ENCODE measurements at regions not wholly inside any gene's neighbourhood (a gene's known extent, or its start where the extent isn't known, plus 50 kb on each side); places are given as distances from the start of the nearest gene placed in this dataset.

DNA sequence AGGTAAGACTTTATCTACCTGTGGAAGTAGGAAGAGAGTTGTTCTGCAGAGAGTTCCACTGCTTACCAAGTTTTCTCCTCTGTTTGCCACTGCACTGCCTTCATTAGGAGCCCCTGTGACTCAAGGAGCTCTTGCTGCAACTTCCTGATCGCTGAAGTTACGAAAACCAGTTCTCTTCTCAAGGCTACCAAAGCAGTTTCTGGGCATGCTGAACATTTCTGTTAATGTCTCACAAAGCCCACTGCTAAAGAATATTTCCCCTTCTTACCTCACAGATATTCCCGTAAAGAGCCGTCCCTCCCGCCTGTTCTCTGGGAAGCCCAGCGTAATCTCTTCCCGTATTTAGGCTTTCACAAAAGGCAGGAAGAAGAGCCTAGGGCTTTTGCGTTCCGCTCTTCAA, 82.6 kb upstream of the OXGR1 start:
- H3K4me3 ChIP-seq (ENCODE audit: low read depth in 2 of 2, low read length in 1 of 2) = no peak overlapping the region
- no peak overlapping the region for H2AFZ ChIP-seq (ENCODE audit: low read depth)
- TF ChIP-seq, protein P1, sequence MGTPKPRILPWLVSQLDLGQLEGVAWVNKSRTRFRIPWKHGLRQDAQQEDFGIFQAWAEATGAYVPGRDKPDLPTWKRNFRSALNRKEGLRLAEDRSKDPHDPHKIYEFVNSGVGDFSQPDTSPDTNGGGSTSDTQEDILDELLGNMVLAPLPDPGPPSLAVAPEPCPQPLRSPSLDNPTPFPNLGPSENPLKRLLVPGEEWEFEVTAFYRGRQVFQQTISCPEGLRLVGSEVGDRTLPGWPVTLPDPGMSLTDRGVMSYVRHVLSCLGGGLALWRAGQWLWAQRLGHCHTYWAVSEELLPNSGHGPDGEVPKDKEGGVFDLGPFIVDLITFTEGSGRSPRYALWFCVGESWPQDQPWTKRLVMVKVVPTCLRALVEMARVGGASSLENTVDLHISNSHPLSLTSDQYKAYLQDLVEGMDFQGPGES (IDR thresholded peaks at IDR 0.05; ENCODE audit: low read depth, low read length) = no peak
- TF ChIP-seq EP300 (IDR thresholded peaks at IDR 0.05; ENCODE audit: borderline replicate concordance in 1 of 2, low read depth in 1 of 2, low read length in 1 of 2) (no peak), EZH2phosphoT487 (IDR thresholded peaks at IDR 0.05; ENCODE audit: borderline replicate concordance, low read depth) (no peak), GATA2 (CRISPR knock-in tag; IDR thresholded peaks at IDR 0.05) (no peak)
- TF ChIP-seq, protein P2, sequence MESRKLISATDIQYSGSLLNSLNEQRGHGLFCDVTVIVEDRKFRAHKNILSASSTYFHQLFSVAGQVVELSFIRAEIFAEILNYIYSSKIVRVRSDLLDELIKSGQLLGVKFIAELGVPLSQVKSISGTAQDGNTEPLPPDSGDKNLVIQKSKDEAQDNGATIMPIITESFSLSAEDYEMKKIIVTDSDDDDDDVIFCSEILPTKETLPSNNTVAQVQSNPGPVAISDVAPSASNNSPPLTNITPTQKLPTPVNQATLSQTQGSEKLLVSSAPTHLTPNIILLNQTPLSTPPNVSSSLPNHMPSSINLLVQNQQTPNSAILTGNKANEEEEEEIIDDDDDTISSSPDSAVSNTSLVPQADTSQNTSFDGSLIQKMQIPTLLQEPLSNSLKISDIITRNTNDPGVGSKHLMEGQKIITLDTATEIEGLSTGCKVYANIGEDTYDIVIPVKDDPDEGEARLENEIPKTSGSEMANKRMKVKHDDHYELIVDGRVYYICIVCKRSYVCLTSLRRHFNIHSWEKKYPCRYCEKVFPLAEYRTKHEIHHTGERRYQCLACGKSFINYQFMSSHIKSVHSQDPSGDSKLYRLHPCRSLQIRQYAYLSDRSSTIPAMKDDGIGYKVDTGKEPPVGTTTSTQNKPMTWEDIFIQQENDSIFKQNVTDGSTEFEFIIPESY (IDR thresholded peaks at IDR 0.05; ENCODE audit: borderline replicate concordance, low read depth) = no peak
- TF ChIP-seq, protein P3, sequence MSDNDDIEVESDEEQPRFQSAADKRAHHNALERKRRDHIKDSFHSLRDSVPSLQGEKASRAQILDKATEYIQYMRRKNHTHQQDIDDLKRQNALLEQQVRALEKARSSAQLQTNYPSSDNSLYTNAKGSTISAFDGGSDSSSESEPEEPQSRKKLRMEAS (IDR thresholded peaks at IDR 0.05; ENCODE audit: low read depth) = no peak
- no peak for DNase-seq
- no peaks in the 10 kb centered on the region for H3K4me1 ChIP-seq (ENCODE audit: control insufficient read depth in 1 of 2, insufficient read depth in 2 of 2, low read depth in 1 of 2, low read length in 1 of 2)
- peaks cover 9% of the 10 kb centered on the region for H3K9me3 ChIP-seq
- no peak overlapping the region for H3K9ac ChIP-seq
- 81% methylated on average over 9 of the region's 9 CpGs for WGBS (ENCODE audit: low lambda C conversion rate)
- no peaks in the 10 kb centered on the region for H3F3A ChIP-seq (replicated peaks; ENCODE audit: insufficient read depth)
- H3K4me2 ChIP-seq = no peak overlapping the region
- no peaks in the 10 kb centered on the region for H3K27me3 ChIP-seq (ENCODE audit: insufficient read depth)
- H3K9me2 ChIP-seq = no peaks in the 10 kb centered on the region
- no peaks in the 10 kb centered on the region for H4K20me1 ChIP-seq (ENCODE audit: insufficient read depth)
- H3K79me2 ChIP-seq (ENCODE audit: insufficient read depth) = no peaks in the 10 kb centered on the region
- POLR2A ChIA-PET = no interaction called here
- CTCF ChIA-PET = interaction anchor here (0.8 kb wide), 1 partner anchor 8 kb away, joined by 3 read pairs; no protein-coding TSS in a partner anchor
- no peaks in the 10 kb centered on the region for H3K36me3 ChIP-seq (replicated peaks in 1 of 2; ENCODE audit: control insufficient read depth in 1 of 2, insufficient read depth in 2 of 2, low read length in 1 of 2)
- H3K27ac ChIP-seq (ENCODE audit: low read depth in 2 of 2, low read length in 1 of 2) = no peak overlapping the region

DNA sequence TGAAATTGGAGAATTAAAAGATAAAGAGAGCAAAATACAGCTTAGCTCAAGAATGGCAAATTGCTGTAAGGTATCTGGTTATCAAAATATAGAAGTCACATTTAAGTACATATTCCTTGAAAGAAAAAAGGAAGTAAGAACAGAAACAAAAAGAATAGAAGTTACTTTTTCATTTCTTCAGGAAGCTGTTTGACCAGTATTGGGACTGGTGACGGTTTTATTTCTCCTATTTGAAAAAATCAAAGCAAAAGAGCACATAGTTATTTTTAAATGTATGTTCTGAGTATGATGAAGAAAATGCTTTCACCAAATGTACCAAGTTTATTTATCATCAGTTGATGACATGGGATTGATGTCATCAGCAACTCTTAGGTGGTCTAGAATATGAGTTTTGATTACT, 83.1 kb upstream of the OXGR1 start:
- Histone ChIP-seq H3K27ac (ENCODE audit: low read depth in 2 of 2, low read length in 1 of 2) (no peak overlapping the region), H3F3A (replicated peaks; ENCODE audit: insufficient read depth) (no peaks in the 10 kb centered on the region), H3K4me3 (ENCODE audit: low read depth in 2 of 2, low read length in 1 of 2) (no peak overlapping the region), H3K9me3 (peaks cover 9% of the 10 kb centered on the region), H2AFZ (ENCODE audit: low read depth) (no peak overlapping the region), H4K20me1 (ENCODE audit: insufficient read depth) (no peaks in the 10 kb centered on the region), H3K4me1 (ENCODE audit: control insufficient read depth in 1 of 2, insufficient read depth in 2 of 2, low read depth in 1 of 2, low read length in 1 of 2) (no peaks in the 10 kb centered on the region), H3K36me3 (replicated peaks in 1 of 2; ENCODE audit: control insufficient read depth in 1 of 2, insufficient read depth in 2 of 2, low read length in 1 of 2) (no peaks in the 10 kb centered on the region), H3K9me2 (no peaks in the 10 kb centered on the region), H3K4me2 (no peak overlapping the region), H3K9ac (no peak overlapping the region), H3K27me3 (ENCODE audit: insufficient read depth) (no peaks in the 10 kb centered on the region), H3K79me2 (ENCODE audit: insufficient read depth) (no peaks in the 10 kb centered on the region)
- no peak for DNase-seq
- 48% methylated on average over 1 of the region's 1 CpG for WGBS (ENCODE audit: low lambda C conversion rate)
- ChIA-PET POLR2A (no interaction called here), CTCF (interaction anchor here (0.8 kb wide), 1 partner anchor 9 kb away, joined by 3 read pairs; no protein-coding TSS in a partner anchor)
- TF ChIP-seq SIN3A (IDR thresholded peaks at IDR 0.05; ENCODE audit: borderline replicate concordance, low read depth, low read length) (no peak), JUND (IDR thresholded peaks at IDR 0.05) (no peak), EZH2phosphoT487 (IDR thresholded peaks at IDR 0.05; ENCODE audit: borderline replicate concordance, low read depth) (no peak), RXRA (IDR thresholded peaks at IDR 0.05; ENCODE audit: borderline replicate concordance, low read depth) (no peak), TCF12 (IDR thresholded peaks at IDR 0.05) (no peak), NFIC (IDR thresholded peaks at IDR 0.05; ENCODE audit: borderline replicate concordance) (no peak), EP300 (IDR thresholded peaks at IDR 0.05; ENCODE audit: borderline replicate concordance in 1 of 2, low read depth in 1 of 2, low read length in 1 of 2) (no peak)
- TF ChIP-seq, protein P4, sequence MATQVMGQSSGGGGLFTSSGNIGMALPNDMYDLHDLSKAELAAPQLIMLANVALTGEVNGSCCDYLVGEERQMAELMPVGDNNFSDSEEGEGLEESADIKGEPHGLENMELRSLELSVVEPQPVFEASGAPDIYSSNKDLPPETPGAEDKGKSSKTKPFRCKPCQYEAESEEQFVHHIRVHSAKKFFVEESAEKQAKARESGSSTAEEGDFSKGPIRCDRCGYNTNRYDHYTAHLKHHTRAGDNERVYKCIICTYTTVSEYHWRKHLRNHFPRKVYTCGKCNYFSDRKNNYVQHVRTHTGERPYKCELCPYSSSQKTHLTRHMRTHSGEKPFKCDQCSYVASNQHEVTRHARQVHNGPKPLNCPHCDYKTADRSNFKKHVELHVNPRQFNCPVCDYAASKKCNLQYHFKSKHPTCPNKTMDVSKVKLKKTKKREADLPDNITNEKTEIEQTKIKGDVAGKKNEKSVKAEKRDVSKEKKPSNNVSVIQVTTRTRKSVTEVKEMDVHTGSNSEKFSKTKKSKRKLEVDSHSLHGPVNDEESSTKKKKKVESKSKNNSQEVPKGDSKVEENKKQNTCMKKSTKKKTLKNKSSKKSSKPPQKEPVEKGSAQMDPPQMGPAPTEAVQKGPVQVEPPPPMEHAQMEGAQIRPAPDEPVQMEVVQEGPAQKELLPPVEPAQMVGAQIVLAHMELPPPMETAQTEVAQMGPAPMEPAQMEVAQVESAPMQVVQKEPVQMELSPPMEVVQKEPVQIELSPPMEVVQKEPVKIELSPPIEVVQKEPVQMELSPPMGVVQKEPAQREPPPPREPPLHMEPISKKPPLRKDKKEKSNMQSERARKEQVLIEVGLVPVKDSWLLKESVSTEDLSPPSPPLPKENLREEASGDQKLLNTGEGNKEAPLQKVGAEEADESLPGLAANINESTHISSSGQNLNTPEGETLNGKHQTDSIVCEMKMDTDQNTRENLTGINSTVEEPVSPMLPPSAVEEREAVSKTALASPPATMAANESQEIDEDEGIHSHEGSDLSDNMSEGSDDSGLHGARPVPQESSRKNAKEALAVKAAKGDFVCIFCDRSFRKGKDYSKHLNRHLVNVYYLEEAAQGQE (IDR thresholded peaks at IDR 0.05; ENCODE audit: low read depth, low read length) = no peak
